ENCODE measurements at regions not wholly inside any gene's neighbourhood (a gene's known extent, or its start where the extent isn't known, plus 50 kb on each side); places are given as distances from the start of the nearest gene placed in this dataset.

- TF ChIP-seq, protein P1, sequence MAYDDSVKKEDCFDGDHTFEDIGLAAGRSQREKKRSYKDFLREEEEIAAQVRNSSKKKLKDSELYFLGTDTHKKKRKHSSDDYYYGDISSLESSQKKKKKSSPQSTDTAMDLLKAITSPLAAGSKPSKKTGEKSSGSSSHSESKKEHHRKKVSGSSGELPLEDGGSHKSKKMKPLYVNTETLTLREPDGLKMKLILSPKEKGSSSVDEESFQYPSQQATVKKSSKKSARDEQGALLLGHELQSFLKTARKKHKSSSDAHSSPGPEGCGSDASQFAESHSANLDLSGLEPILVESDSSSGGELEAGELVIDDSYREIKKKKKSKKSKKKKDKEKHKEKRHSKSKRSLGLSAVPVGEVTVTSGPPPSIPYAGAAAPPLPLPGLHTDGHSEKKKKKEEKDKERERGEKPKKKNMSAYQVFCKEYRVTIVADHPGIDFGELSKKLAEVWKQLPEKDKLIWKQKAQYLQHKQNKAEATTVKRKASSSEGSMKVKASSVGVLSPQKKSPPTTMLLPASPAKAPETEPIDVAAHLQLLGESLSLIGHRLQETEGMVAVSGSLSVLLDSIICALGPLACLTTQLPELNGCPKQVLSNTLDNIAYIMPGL (CRISPR knock-in tag; IDR thresholded peaks at IDR 0.05; ENCODE audit: borderline replicate concordance in 1 of 2, low read depth in 1 of 2), result no peak
- TF ChIP-seq ZNF737 (CRISPR knock-in tag; IDR thresholded peaks at IDR 0.05; ENCODE audit: borderline replicate concordance) (no peak), HNRNPK (IDR thresholded peaks at IDR 0.05; ENCODE audit: low read depth, low read length, poor library complexity, severe bottlenecking) (no peak)
These were observed 108.3 kb upstream of the ADAMTSL1 start (continued) for GRCh38 chr9:18365651-18366050.

GRCh38 chr9:18366184-18366583 is 107.8 kb upstream of the ADAMTSL1 start:
- Histone ChIP-seq H3K36me3 (replicated peaks in 1 of 2; ENCODE audit: control insufficient read depth in 1 of 2, insufficient read depth in 2 of 2, low read length in 2 of 2) (no peaks in the 10 kb centered on the region), H3K4me1 (ENCODE audit: insufficient read depth, low read length) (no peaks in the 10 kb centered on the region), H3K4me3 (replicated peaks in 1 of 3; ENCODE audit: insufficient read depth in 1 of 3, low read depth in 2 of 3, low read length in 3 of 3) (no peak overlapping the region), H4K20me1 (ENCODE audit: insufficient read depth, low read length) (no peaks in the 10 kb centered on the region), H3K27ac (ENCODE audit: extremely low read length, insufficient read depth, low read length) (no peak overlapping the region), H3K9me3 (ENCODE audit: low read length) (no peaks in the 10 kb centered on the region), H2AFZ (ENCODE audit: low read length) (no peak overlapping the region), H3K4me2 (ENCODE audit: low read depth, low read length) (no peak overlapping the region), H3K79me2 (ENCODE audit: insufficient read depth, low read length) (no peaks in the 10 kb centered on the region), H3K27me3 (ENCODE audit: control insufficient read depth in 1 of 2, insufficient read depth in 2 of 2, low read length in 2 of 2) (no peaks in the 10 kb centered on the region), H3K9ac (ENCODE audit: insufficient read depth, low read depth, low read length) (no peak overlapping the region)
- intact Hi-C loops (cut with micrococcal nuclease; ENCODE audit: unreplicated experiment) (no loop called here), in situ Hi-C loops (cut with HindIII; ENCODE audit: extremely low pct_ligation_motif_present, low pct_unique_long_range_greater_than_20kb) (no loop called here)
- no peak for TF ChIP-seq ZNF660 (CRISPR knock-in tag; IDR thresholded peaks at IDR 0.05; ENCODE audit: borderline replicate concordance, low read depth)
- no peak for TF ChIP-seq NONO (IDR thresholded peaks at IDR 0.05)
- TF ChIP-seq NONO (CRISPR knock-in tag; conservative IDR thresholded peaks at IDR 0.05), result no peak
- no peak for TF ChIP-seq RBM22 (optimal IDR thresholded peaks at IDR 0.05; ENCODE audit: low read length)
- TF ChIP-seq HNRNPH1 (optimal IDR thresholded peaks at IDR 0.05; ENCODE audit: low read depth, low read length), result no peak
- no peak for TF ChIP-seq SALL1 (CRISPR knock-in tag; IDR thresholded peaks at IDR 0.05)
- no peak for TF ChIP-seq SMAD1 (CRISPR knock-in tag; IDR thresholded peaks at IDR 0.05; ENCODE audit: borderline replicate concordance, low read depth)
- TF ChIP-seq ATRX (CRISPR knock-in tag; IDR thresholded peaks at IDR 0.05; ENCODE audit: borderline replicate concordance), result no peak
- TF ChIP-seq RNF2 (conservative IDR thresholded peaks at IDR 0.05; ENCODE audit: low read depth), result no peak
- TF ChIP-seq KLF12 (CRISPR knock-in tag; IDR thresholded peaks at IDR 0.05; ENCODE audit: borderline replicate concordance), result no peak
- TF ChIP-seq HHEX (CRISPR knock-in tag; IDR thresholded peaks at IDR 0.05), result no peak
- TF ChIP-seq ZNF724P (CRISPR knock-in tag; IDR thresholded peaks at IDR 0.05; ENCODE audit: borderline replicate concordance), result no peak
- no peak for TF ChIP-seq ZNF841 (CRISPR knock-in tag; IDR thresholded peaks at IDR 0.05; ENCODE audit: borderline replicate concordance)
- no peak for TF ChIP-seq EEA1 (CRISPR knock-in tag; IDR thresholded peaks at IDR 0.05; ENCODE audit: borderline replicate concordance)
- TF ChIP-seq HNF4G (IDR thresholded peaks at IDR 0.05; ENCODE audit: borderline replicate concordance, low read depth, low read length), result no peak
- no peak for TF ChIP-seq HNF4G (CRISPR knock-in tag; IDR thresholded peaks at IDR 0.05; ENCODE audit: borderline replicate concordance, low read depth)
- POLR2A ChIA-PET, result no interaction called here
- ATAC-seq, result no peak
- 4% methylated on average over 3 of the region's 3 CpGs for WGBS (ENCODE audit: low lambda C conversion rate)
- no peak for FAIRE-seq
- DNase-seq (ENCODE audit: low spot score), result no peak
- BruUV-seq (replicated peaks), result no TSS peak
- CTCF ChIA-PET (ENCODE audit: low intra/inter-chr PET ratio, low total read pairs), result no interaction called here

Data from HepG2 (cell line).